Peyer's patch (tissue), 4 donors: ENCODE measurements at regions not wholly inside any gene's neighbourhood (a gene's known extent, or its start where the extent isn't known, plus 50 kb on each side); places are given as distances from the start of the nearest gene placed in this dataset.

ENCODE experiments used
- DNase-seq, 3 donors: peaks; one replicate each; pipeline ENCODE4 v3.0.0-alpha.2; 2017 to 2019
- H3K27ac ChIP-seq, 4 donors: fragments of 200-600 bp; sonication (generic); one replicate each; pipeline ENCODE4 v1.5.1; 2016 to 2019
- H3K27me3 ChIP-seq, 2 donors: fragments of 200-600 bp; sonication (generic); one replicate each; pipeline ENCODE4 v1.5.1; 2019
- H3K36me3 ChIP-seq, 3 donors: fragments of 200-600 bp; sonication (generic); one replicate each; pipeline ENCODE4 v1.5.1; 2016 to 2019
- H3K4me1 ChIP-seq, 4 donors: fragments of 200-600 bp; sonication (generic); one replicate each; pipeline ENCODE4 v1.5.1; 2016 to 2019
- H3K4me3 ChIP-seq, 4 donors: fragments of 200-600 bp; sonication (generic); 1 replicate in 3 of 4; 2 replicates in 1 of 4; pipeline ENCODE4 v1.5.1; 2016 to 2019; ENCODE audit warnings: mild to moderate bottlenecking in 1 of 4
- H3K9me3 ChIP-seq, 4 donors: fragments of 200-600 bp; sonication (generic); one replicate each; pipeline ENCODE4 v1.5.1; 2016 to 2019; ENCODE audit warnings: mild to moderate bottlenecking in 1 of 4
- CTCF ChIP-seq, 6 experiments: fragments of 450-650 bp in 4 of 6; fragments of 200-600 bp in 2 of 6; sonication (generic) in 1 of 6; IDR thresholded peaks; one replicate each; pipeline ENCODE4 v1.5.1; 2017 to 2019; ENCODE audit warnings: antibody characterized with exemption in 6 of 6, mild to moderate bottlenecking in 3 of 6, moderate library complexity in 1 of 6
- POLR2A ChIP-seq, 2 donors: fragments of 450-650 bp; IDR thresholded peaks; one replicate each; pipeline ENCODE4 v1.5.1; 2017; ENCODE audit warnings: antibody characterized with exemption in 2 of 2, mild to moderate bottlenecking in 2 of 2, moderate library complexity in 2 of 2

GRCh38 chr2:61764035-61764800, 89.6 kb downstream of the FAM161A start:
- TF ChIP-seq POLR2A (IDR thresholded peaks at IDR 0.05) (peak; percentile 65 to 78), CTCF (IDR thresholded peaks at IDR 0.05) (peak in 1 of 6 experiments; percentile 2)
- Histone ChIP-seq H3K36me3 (no peaks in the 10 kb centered on the region), H3K9me3 (no peaks in the 10 kb centered on the region), H3K4me3 (peak overlapping the region; percentile 62 to 82 (median 67)), H3K27me3 (no peaks in the 10 kb centered on the region), H3K4me1 (peaks cover 0 to 3% (median 0%) of the 10 kb centered on the region in 4 donors), H3K27ac (peak overlapping the region; percentile 86 to 98 (median 96))
- peak; percentile 95 to 99 (median 97) for DNase-seq

- no peaks in the 10 kb centered on the region for H3K36me3 ChIP-seq
- peaks cover 0 to 3% (median 0%) of the 10 kb centered on the region in 4 donors for H3K4me1 ChIP-seq
- no peaks in the 10 kb centered on the region for H3K9me3 ChIP-seq
- H3K4me3 ChIP-seq = peak overlapping the region; percentile 62 to 82 (median 67)
- peak in 1 of 6 experiments; percentile 13 for TF ChIP-seq CTCF (IDR thresholded peaks at IDR 0.05)
- no peak for TF ChIP-seq POLR2A (IDR thresholded peaks at IDR 0.05)
- no peaks in the 10 kb centered on the region for H3K27me3 ChIP-seq
- peak in 2 of 3 donors; percentile 83 to 85 for DNase-seq
- H3K27ac ChIP-seq = peak overlapping the region; percentile 86 to 98 (median 96)
Observed at GRCh38 chr2:61763605-61764034, 90.2 kb downstream of the FAM161A start.

GRCh38 chr2:61762292-61762691, 91.6 kb downstream of the FAM161A start:
- DNase-seq = no peak
- TF ChIP-seq POLR2A (IDR thresholded peaks at IDR 0.05) = no peak
- TF ChIP-seq CTCF (IDR thresholded peaks at IDR 0.05) = no peak
- Histone ChIP-seq H3K4me1 (peaks cover 0 to 3% (median 0%) of the 10 kb centered on the region in 4 donors), H3K27ac (no peak overlapping the region), H3K4me3 (no peak overlapping the region), H3K9me3 (no peaks in the 10 kb centered on the region), H3K36me3 (no peaks in the 10 kb centered on the region), H3K27me3 (no peaks in the 10 kb centered on the region)

- TF ChIP-seq CTCF (IDR thresholded peaks at IDR 0.05) (no peak), POLR2A (IDR thresholded peaks at IDR 0.05) (no peak)
- no peaks in the 10 kb centered on the region for H3K27me3 ChIP-seq
- H3K4me1 ChIP-seq = peaks cover 0 to 3% (median 0%) of the 10 kb centered on the region in 4 donors
Observed at GRCh38 chr2:61759718-61760117, 94.1 kb downstream of the FAM161A start.

GRCh38 chr2:61759005-61759404, 94.9 kb downstream of the FAM161A start:
- H3K36me3 ChIP-seq = no peaks in the 10 kb centered on the region
- no peak overlapping the region for H3K4me3 ChIP-seq
- H3K27ac ChIP-seq = no peak overlapping the region
- no peak for DNase-seq
- TF ChIP-seq CTCF (IDR thresholded peaks at IDR 0.05) = no peak
- no peak for TF ChIP-seq POLR2A (IDR thresholded peaks at IDR 0.05)
- peaks cover 0 to 3% (median 0%) of the 10 kb centered on the region in 4 donors for H3K4me1 ChIP-seq
- no peaks in the 10 kb centered on the region for H3K27me3 ChIP-seq
- H3K9me3 ChIP-seq = no peaks in the 10 kb centered on the region

More at GRCh38 chr2:61759718-61760117, 94.1 kb downstream of the FAM161A start:
- no peaks in the 10 kb centered on the region for H3K36me3 ChIP-seq
- no peak for DNase-seq
- no peak overlapping the region for H3K27ac ChIP-seq
- H3K9me3 ChIP-seq = no peaks in the 10 kb centered on the region
- H3K4me3 ChIP-seq = no peak overlapping the region
